Testis (tissue), 2 donors: ENCODE measurements at regions not wholly inside any gene's neighbourhood (a gene's known extent, or its start where the extent isn't known, plus 50 kb on each side); places are given as distances from the start of the nearest gene placed in this dataset.

Experiments used
- DNase-seq: peaks from one replicate; pipeline ENCODE4 v3.0.0-alpha.2; 2019
- H3K27ac ChIP-seq, 2 donors: fragments of 200-600 bp; sonication (generic); one replicate each; pipeline ENCODE4 v1.5.1; 2019
- H3K27me3 ChIP-seq: fragments of 200-600 bp; sonication (generic); one replicate; pipeline ENCODE4 v1.5.1; 2019
- H3K36me3 ChIP-seq: fragments of 200-600 bp; sonication (generic); one replicate; pipeline ENCODE4 v1.5.1; 2017; ENCODE audit warnings: low read depth; ENCODE audit errors: missing control alignments
- H3K4me1 ChIP-seq: fragments of 200-600 bp; sonication (generic); one replicate; pipeline ENCODE4 v1.5.1; 2019
- H3K4me3 ChIP-seq, 2 donors: fragments of 200-600 bp; sonication (generic); one replicate each; pipeline ENCODE4 v1.5.1; 2017 to 2019
- H3K9me3 ChIP-seq: fragments of 200-600 bp; sonication (generic); one replicate; pipeline ENCODE4 v1.5.1; 2017
- CTCF ChIP-seq, 3 experiments: fragments of 450-650 bp in 2 of 3; fragments of 200-600 bp in 1 of 3; sonication (generic) in 1 of 3; IDR thresholded peaks; one replicate each; pipeline ENCODE4 v1.5.1; 2016 to 2019; ENCODE audit warnings: antibody characterized with exemption in 3 of 3, mild to moderate bottlenecking in 2 of 3, moderate library complexity in 1 of 3
- POLR2A ChIP-seq: fragments of 450-650 bp; IDR thresholded peaks from one replicate; pipeline ENCODE4 v1.6.1; 2017; ENCODE audit warnings: antibody characterized with exemption, mild to moderate bottlenecking, moderate library complexity
- WGBS, 2 donors: methylation state at CpG; one replicate each; pipeline ENCODE4 v1.1.5; 2018; 5-methylcytosine and 5-hydroxymethylcytosine counted together
- intact Hi-C: fragments of 100-400 bp; cut with DNase I; formaldehyde crosslinking; loops from one replicate; pipeline ENCODE4 v1.15.1; 2023; ENCODE audit warnings: low total_unique reads

- intact Hi-C loops: no loop called here
- WGBS, 2 donors: 51 to 64% methylated on average over 7 of the region's 7 CpGs
Measured at GRCh38 chr2:204205538-204205937, 269.0 kb downstream of the ICOS start.

GRCh38 chr2:204207866-204208265, 271.3 kb downstream of the ICOS start:
- H3K9me3 ChIP-seq: no peaks in the 10 kb centered on the region
- 75 to 76% methylated on average over 1 of the region's 1 CpG for WGBS, 2 donors
- DNase-seq: no peak
- intact Hi-C loops: no loop called here
- no peaks in the 10 kb centered on the region for H3K4me1 ChIP-seq
- H3K27me3 ChIP-seq: no peaks in the 10 kb centered on the region
- no peak overlapping the region for H3K4me3 ChIP-seq
- no peak overlapping the region for H3K27ac ChIP-seq
- no peak for TF ChIP-seq CTCF (IDR thresholded peaks at IDR 0.05)
- no peak for TF ChIP-seq POLR2A
- no peaks in the 10 kb centered on the region for H3K36me3 ChIP-seq

More at GRCh38 chr2:204205538-204205937, 269.0 kb downstream of the ICOS start:
- H3K4me3 ChIP-seq: no peak overlapping the region
- H3K36me3 ChIP-seq: no peaks in the 10 kb centered on the region
- no peak overlapping the region for H3K27ac ChIP-seq
- H3K27me3 ChIP-seq: no peaks in the 10 kb centered on the region
- H3K9me3 ChIP-seq: no peaks in the 10 kb centered on the region
- no peaks in the 10 kb centered on the region for H3K4me1 ChIP-seq
- TF ChIP-seq POLR2A: no peak
- TF ChIP-seq CTCF (IDR thresholded peaks at IDR 0.05): no peak
- DNase-seq: no peak

GRCh38 chr2:204213588-204213987, 277.0 kb downstream of the ICOS start:
- TF ChIP-seq POLR2A (no peak), CTCF (IDR thresholded peaks at IDR 0.05) (no peak)
- no peak for DNase-seq
- H3K9me3 ChIP-seq: no peaks in the 10 kb centered on the region

GRCh38 chr2:204218040-204218439, 281.5 kb downstream of the ICOS start:
- DNase-seq: no peak
- TF ChIP-seq POLR2A: no peak
- no peak for TF ChIP-seq CTCF (IDR thresholded peaks at IDR 0.05)
- Histone ChIP-seq H3K36me3 (no peaks in the 10 kb centered on the region), H3K4me3 (no peak overlapping the region), H3K27ac (no peak overlapping the region), H3K4me1 (no peaks in the 10 kb centered on the region), H3K9me3 (no peaks in the 10 kb centered on the region), H3K27me3 (no peaks in the 10 kb centered on the region)
- 89 to 93% methylated on average over 2 of the region's 2 CpGs for WGBS, 2 donors
- intact Hi-C loops: no loop called here

More at GRCh38 chr2:204213588-204213987, 277.0 kb downstream of the ICOS start:
- Histone ChIP-seq H3K4me1 (no peaks in the 10 kb centered on the region), H3K36me3 (no peaks in the 10 kb centered on the region), H3K4me3 (no peak overlapping the region), H3K27ac (no peak overlapping the region), H3K27me3 (no peaks in the 10 kb centered on the region)
- intact Hi-C loops: no loop called here

- Histone ChIP-seq H3K4me1 (no peaks in the 10 kb centered on the region), H3K9me3 (no peaks in the 10 kb centered on the region), H3K27ac (no peak overlapping the region), H3K36me3 (no peaks in the 10 kb centered on the region), H3K4me3 (no peak overlapping the region), H3K27me3 (no peaks in the 10 kb centered on the region)
- no peak for DNase-seq
- TF ChIP-seq POLR2A: no peak
- TF ChIP-seq CTCF (IDR thresholded peaks at IDR 0.05): no peak
- intact Hi-C loops: no loop called here
- whole genome bisulfite sequencing, 2 donors: 69 to 90% methylated on average over 2 of the region's 2 CpGs
Measured at GRCh38 chr2:204219196-204219595, 282.6 kb downstream of the ICOS start.
